ENCODE measurements at regions not wholly inside any gene's neighbourhood (a gene's known extent, or its start where the extent isn't known, plus 50 kb on each side); places are given as distances from the start of the nearest gene placed in this dataset.

- no peaks in the 10 kb centered on the region for H3K79me2 ChIP-seq (replicated peaks; ENCODE audit: insufficient read depth, low read length)
- no peak overlapping the region for H3K9ac ChIP-seq (ENCODE audit: low read length)
- H3K4me2 ChIP-seq (ENCODE audit: low read length) = no peak overlapping the region
- H3K27me3 ChIP-seq (ENCODE audit: insufficient read depth, low read depth, low read length) = no peaks in the 10 kb centered on the region
- TF ChIP-seq SMC3 (conservative IDR thresholded peaks at IDR 0.05; ENCODE audit: poor library complexity) = no peak
- no peak for TF ChIP-seq RAD21 (conservative IDR thresholded peaks at IDR 0.05)
- no peak for TF ChIP-seq EZH2 (IDR thresholded peaks at IDR 0.05; ENCODE audit: borderline replicate concordance, insufficient read depth, low read length, poor library complexity, severe bottlenecking)
- TF ChIP-seq, protein P1, sequence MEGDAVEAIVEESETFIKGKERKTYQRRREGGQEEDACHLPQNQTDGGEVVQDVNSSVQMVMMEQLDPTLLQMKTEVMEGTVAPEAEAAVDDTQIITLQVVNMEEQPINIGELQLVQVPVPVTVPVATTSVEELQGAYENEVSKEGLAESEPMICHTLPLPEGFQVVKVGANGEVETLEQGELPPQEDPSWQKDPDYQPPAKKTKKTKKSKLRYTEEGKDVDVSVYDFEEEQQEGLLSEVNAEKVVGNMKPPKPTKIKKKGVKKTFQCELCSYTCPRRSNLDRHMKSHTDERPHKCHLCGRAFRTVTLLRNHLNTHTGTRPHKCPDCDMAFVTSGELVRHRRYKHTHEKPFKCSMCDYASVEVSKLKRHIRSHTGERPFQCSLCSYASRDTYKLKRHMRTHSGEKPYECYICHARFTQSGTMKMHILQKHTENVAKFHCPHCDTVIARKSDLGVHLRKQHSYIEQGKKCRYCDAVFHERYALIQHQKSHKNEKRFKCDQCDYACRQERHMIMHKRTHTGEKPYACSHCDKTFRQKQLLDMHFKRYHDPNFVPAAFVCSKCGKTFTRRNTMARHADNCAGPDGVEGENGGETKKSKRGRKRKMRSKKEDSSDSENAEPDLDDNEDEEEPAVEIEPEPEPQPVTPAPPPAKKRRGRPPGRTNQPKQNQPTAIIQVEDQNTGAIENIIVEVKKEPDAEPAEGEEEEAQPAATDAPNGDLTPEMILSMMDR (IDR thresholded peaks at IDR 0.05; ENCODE audit: poor library complexity, severe bottlenecking) = no peak
- no peaks in the 10 kb centered on the region for H3F3A ChIP-seq (ENCODE audit: insufficient read depth, low read length, poor library complexity, severe bottlenecking)
- no peak overlapping the region for H2AFZ ChIP-seq (ENCODE audit: low read depth, low read length)
- no peaks in the 10 kb centered on the region for H4K20me1 ChIP-seq (ENCODE audit: insufficient read depth)
- no peak overlapping the region for H3K27ac ChIP-seq (ENCODE audit: low read length)
- H3K9me2 ChIP-seq (ENCODE audit: insufficient read depth, low read length) = no peaks in the 10 kb centered on the region
- H3K9me3 ChIP-seq (ENCODE audit: low read length) = no peaks in the 10 kb centered on the region
- H3K4me3 ChIP-seq (ENCODE audit: low read length) = no peak overlapping the region
- H3K36me3 ChIP-seq (ENCODE audit: insufficient read depth, low read length) = no peaks in the 10 kb centered on the region
Measured at GRCh38 chr9:105128908-105129600, 115.4 kb upstream of the SLC44A1 start.

GRCh38 chr9:105129731-105130130, 114.7 kb upstream of the SLC44A1 start:
- no peak overlapping the region for H3K27ac ChIP-seq (ENCODE audit: low read length)
- H3K27me3 ChIP-seq (ENCODE audit: insufficient read depth, low read depth, low read length) = no peaks in the 10 kb centered on the region
- no peak for TF ChIP-seq EZH2 (IDR thresholded peaks at IDR 0.05; ENCODE audit: borderline replicate concordance, insufficient read depth, low read length, poor library complexity, severe bottlenecking)
- TF ChIP-seq POLR2AphosphoS5 (IDR thresholded peaks at IDR 0.05) = no peak
- no peak for TF ChIP-seq RAD21 (conservative IDR thresholded peaks at IDR 0.05)
- TF ChIP-seq REST (IDR thresholded peaks at IDR 0.05; ENCODE audit: borderline replicate concordance) = no peak
- TF ChIP-seq TAF1 (IDR thresholded peaks at IDR 0.05; ENCODE audit: low read depth) = no peak
- TF ChIP-seq EP300 (conservative IDR thresholded peaks at IDR 0.05; ENCODE audit: poor library complexity, severe bottlenecking) = no peak
- TF ChIP-seq, protein P1 (IDR thresholded peaks at IDR 0.05; ENCODE audit: poor library complexity, severe bottlenecking) = no peak
- no peak for TF ChIP-seq MXI1 (conservative IDR thresholded peaks at IDR 0.05; ENCODE audit: poor library complexity, severe bottlenecking)
- TF ChIP-seq SMC3 (conservative IDR thresholded peaks at IDR 0.05; ENCODE audit: poor library complexity) = no peak
- no peaks in the 10 kb centered on the region for H3K36me3 ChIP-seq (ENCODE audit: insufficient read depth, low read length)
- no peak overlapping the region for H3K4me3 ChIP-seq (ENCODE audit: low read length)
- H4K20me1 ChIP-seq (ENCODE audit: insufficient read depth) = no peaks in the 10 kb centered on the region
- no peaks in the 10 kb centered on the region for H3K79me2 ChIP-seq (replicated peaks; ENCODE audit: insufficient read depth, low read length)
- H3K9me3 ChIP-seq (ENCODE audit: low read length) = no peaks in the 10 kb centered on the region
- H3K9me2 ChIP-seq (ENCODE audit: insufficient read depth, low read length) = no peaks in the 10 kb centered on the region
- no peak overlapping the region for H2AFZ ChIP-seq (ENCODE audit: low read depth, low read length)
- no peak overlapping the region for H3K4me2 ChIP-seq (ENCODE audit: low read length)
- H3F3A ChIP-seq (ENCODE audit: insufficient read depth, low read length, poor library complexity, severe bottlenecking) = no peaks in the 10 kb centered on the region
- H3K9ac ChIP-seq (ENCODE audit: low read length) = no peak overlapping the region
